ENCODE measurements at regions not wholly inside any gene's neighbourhood (a gene's known extent, or its start where the extent isn't known, plus 50 kb on each side); places are given as distances from the start of the nearest gene placed in this dataset.

GRCh38 chr20:56927127-56927526 lies 298.0 kb downstream of the TFAP2C start:
- intact Hi-C loops (cut with DNase I; ENCODE audit: low total_unique reads), result no loop called here
- no peaks in the 10 kb centered on the region for H3K36me3 ChIP-seq

DNA sequence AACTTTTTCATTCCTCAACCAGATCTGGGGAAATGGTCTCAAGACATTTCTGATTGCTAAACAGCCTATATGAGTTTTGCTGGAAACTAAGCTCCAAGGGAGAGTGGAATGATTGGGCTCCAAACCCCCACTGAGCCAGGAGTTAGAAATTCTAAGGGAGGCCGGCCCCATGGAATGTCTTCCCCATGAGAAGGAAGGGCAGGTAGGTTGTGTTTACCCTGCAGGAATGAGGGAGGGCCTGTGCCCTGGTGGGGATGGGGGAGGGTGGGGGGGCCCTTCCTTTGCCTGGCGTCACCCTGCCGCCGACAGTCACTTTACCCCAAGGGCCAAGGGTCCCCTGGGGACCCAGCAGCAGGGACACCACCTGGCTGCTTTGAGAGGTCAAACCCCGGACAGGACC lies 298.9 kb downstream of the TFAP2C start:
- no peaks in the 10 kb centered on the region for H3K9me3 ChIP-seq
- H3K36me3 ChIP-seq, result no peaks in the 10 kb centered on the region
- intact Hi-C loops (cut with DNase I; ENCODE audit: low total_unique reads), result no loop called here
- WGBS, 5 donors, result 4 to 14% (median 6%) methylated on average over 5 of the region's 5 CpGs
- no peak overlapping the region for H3K4me3 ChIP-seq
- H3K4me1 ChIP-seq, result peaks cover 0 to 19% (median 11%) of the 10 kb centered on the region in 6 donors
- TF ChIP-seq, protein P1, sequence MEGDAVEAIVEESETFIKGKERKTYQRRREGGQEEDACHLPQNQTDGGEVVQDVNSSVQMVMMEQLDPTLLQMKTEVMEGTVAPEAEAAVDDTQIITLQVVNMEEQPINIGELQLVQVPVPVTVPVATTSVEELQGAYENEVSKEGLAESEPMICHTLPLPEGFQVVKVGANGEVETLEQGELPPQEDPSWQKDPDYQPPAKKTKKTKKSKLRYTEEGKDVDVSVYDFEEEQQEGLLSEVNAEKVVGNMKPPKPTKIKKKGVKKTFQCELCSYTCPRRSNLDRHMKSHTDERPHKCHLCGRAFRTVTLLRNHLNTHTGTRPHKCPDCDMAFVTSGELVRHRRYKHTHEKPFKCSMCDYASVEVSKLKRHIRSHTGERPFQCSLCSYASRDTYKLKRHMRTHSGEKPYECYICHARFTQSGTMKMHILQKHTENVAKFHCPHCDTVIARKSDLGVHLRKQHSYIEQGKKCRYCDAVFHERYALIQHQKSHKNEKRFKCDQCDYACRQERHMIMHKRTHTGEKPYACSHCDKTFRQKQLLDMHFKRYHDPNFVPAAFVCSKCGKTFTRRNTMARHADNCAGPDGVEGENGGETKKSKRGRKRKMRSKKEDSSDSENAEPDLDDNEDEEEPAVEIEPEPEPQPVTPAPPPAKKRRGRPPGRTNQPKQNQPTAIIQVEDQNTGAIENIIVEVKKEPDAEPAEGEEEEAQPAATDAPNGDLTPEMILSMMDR (IDR thresholded peaks at IDR 0.05 in 8 of 11, conservative IDR thresholded peaks at IDR 0.05 in 3 of 11), result no peak
- TF ChIP-seq POLR2AphosphoS5 (IDR thresholded peaks at IDR 0.05) (no peak), POLR2A (IDR thresholded peaks at IDR 0.05) (no peak)
- peaks cover 0 to 97% (median 58%) of the 10 kb centered on the region in 7 donors for H3K27me3 ChIP-seq (replicated peaks in 1 of 7)
- no peak for DNase-seq
- no peak overlapping the region for H3K27ac ChIP-seq

More at GRCh38 chr20:56927127-56927526, 298.0 kb downstream of the TFAP2C start:
- H3K4me1 ChIP-seq, result peaks cover 0 to 19% (median 11%) of the 10 kb centered on the region in 6 donors
- no peak overlapping the region for H3K4me3 ChIP-seq
- H3K9me3 ChIP-seq, result no peaks in the 10 kb centered on the region
- peaks cover 0 to 97% (median 64%) of the 10 kb centered on the region in 7 donors for H3K27me3 ChIP-seq (replicated peaks in 1 of 7)
- TF ChIP-seq POLR2A (IDR thresholded peaks at IDR 0.05) (no peak), POLR2AphosphoS5 (IDR thresholded peaks at IDR 0.05) (no peak)
- TF ChIP-seq, protein P1 (IDR thresholded peaks at IDR 0.05 in 8 of 11, conservative IDR thresholded peaks at IDR 0.05 in 3 of 11), result no peak
- no peak for DNase-seq
- WGBS, 5 donors, result 34 to 74% (median 43%) methylated on average over 8 of the region's 8 CpGs
- no peak overlapping the region for H3K27ac ChIP-seq

- 12 to 30% (median 13%) methylated on average over 7 of the region's 7 CpGs for WGBS, 5 donors
- H3K4me1 ChIP-seq, result peaks cover 0 to 14% (median 10%) of the 10 kb centered on the region in 6 donors
- intact Hi-C loops (cut with DNase I; ENCODE audit: low total_unique reads), result no loop called here
- no peaks in the 10 kb centered on the region for H3K36me3 ChIP-seq
- H3K27me3 ChIP-seq (replicated peaks in 1 of 7), result peaks cover 0 to 82% (median 43%) of the 10 kb centered on the region in 7 donors
- TF ChIP-seq, protein P1 (IDR thresholded peaks at IDR 0.05 in 8 of 11, conservative IDR thresholded peaks at IDR 0.05 in 3 of 11), result no peak
- no peak for TF ChIP-seq POLR2AphosphoS5 (IDR thresholded peaks at IDR 0.05)
- no peak for TF ChIP-seq POLR2A (IDR thresholded peaks at IDR 0.05)
- H3K9me3 ChIP-seq, result no peaks in the 10 kb centered on the region
- no peak overlapping the region for H3K4me3 ChIP-seq
- H3K27ac ChIP-seq, result no peak overlapping the region
- DNase-seq, result no peak
Measured at GRCh38 chr20:56929606-56930005, 300.5 kb downstream of the TFAP2C start.

- no peaks in the 10 kb centered on the region for H3K9me3 ChIP-seq
- TF ChIP-seq POLR2AphosphoS5 (IDR thresholded peaks at IDR 0.05), result no peak
- TF ChIP-seq POLR2A (IDR thresholded peaks at IDR 0.05), result no peak
- TF ChIP-seq, protein P1 (IDR thresholded peaks at IDR 0.05 in 8 of 11, conservative IDR thresholded peaks at IDR 0.05 in 3 of 11), result no peak
- H3K27ac ChIP-seq, result no peak overlapping the region
- no peak for DNase-seq
- no peak overlapping the region for H3K4me3 ChIP-seq
- peaks cover 0 to 69% (median 31%) of the 10 kb centered on the region in 7 donors for H3K27me3 ChIP-seq (replicated peaks in 1 of 7)
- intact Hi-C loops (cut with DNase I; ENCODE audit: low total_unique reads), result no loop called here
- H3K36me3 ChIP-seq, result no peaks in the 10 kb centered on the region
- 74 to 84% (median 76%) methylated on average over 5 to 6 of the region's 6 CpGs for WGBS, 5 donors
- H3K4me1 ChIP-seq, result peaks cover 0 to 2% (median 0%) of the 10 kb centered on the region in 6 donors
Measured at GRCh38 chr20:56930876-56931275, 301.8 kb downstream of the TFAP2C start.
